ENCODE measurements at regions not wholly inside any gene's neighbourhood (a gene's known extent, or its start where the extent isn't known, plus 50 kb on each side); places are given as distances from the start of the nearest gene placed in this dataset.

DNA sequence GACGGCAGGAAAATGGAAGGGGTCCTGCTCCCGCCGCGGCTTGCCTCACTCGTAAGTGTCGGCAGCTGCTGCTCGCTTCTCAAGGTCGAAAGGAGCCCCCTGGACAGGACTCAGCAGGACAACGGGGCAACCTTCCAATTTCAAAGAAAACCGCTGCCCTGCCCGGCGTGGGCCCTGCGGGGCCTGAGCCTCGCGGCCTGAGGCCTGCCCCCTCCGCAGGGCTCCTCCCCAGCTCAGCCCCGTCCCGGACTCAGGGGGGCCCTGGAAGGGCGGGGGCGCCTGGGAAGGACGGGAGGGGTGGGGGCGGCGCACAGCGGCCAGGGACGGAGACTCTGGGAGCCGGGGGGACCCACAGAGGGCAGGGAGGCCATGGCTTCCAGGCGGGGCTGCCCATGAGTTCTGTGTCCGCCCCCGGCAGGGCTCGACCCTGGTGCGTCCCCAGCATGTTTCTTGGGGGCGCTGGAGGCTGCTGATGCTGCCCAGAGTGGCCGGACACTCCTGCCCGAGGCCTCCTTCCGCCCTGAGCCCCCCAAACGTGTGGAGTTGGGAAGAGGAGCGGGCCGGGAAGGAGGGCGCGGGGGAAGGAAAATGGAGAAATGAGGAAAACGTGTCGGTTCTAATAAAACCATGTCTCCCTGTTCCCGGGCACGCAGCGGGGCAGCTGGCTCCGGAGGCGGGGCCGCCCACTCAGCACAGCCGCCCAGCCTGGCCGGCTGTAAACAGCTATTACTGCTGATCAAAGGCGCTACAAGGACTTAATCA, 114.6 kb downstream of the DLL1 start:
- peak overlapping the region; percentile 22 for H3K4me3 ChIP-seq
- H3K27me3 ChIP-seq, result no peaks in the 10 kb centered on the region
- no peaks in the 10 kb centered on the region for H3K9me3 ChIP-seq
- DNase-seq, result peak; percentile 75
- no peaks in the 10 kb centered on the region for H3K36me3 ChIP-seq

- no peak for DNase-seq
- Histone ChIP-seq H3K27me3 (no peaks in the 10 kb centered on the region), H3K36me3 (no peaks in the 10 kb centered on the region), H3K4me3 (no peak overlapping the region), H3K9me3 (no peaks in the 10 kb centered on the region)
Measured at GRCh38 chr6:170175644-170176135, 115.2 kb downstream of the DLL1 start.

GRCh38 chr6:170174771-170175643, 115.9 kb downstream of the DLL1 start:
- Histone ChIP-seq H3K4me3 (no peak overlapping the region), H3K27me3 (no peaks in the 10 kb centered on the region), H3K9me3 (no peaks in the 10 kb centered on the region), H3K36me3 (no peaks in the 10 kb centered on the region)
- no peak for DNase-seq

GRCh38 chr6:170174124-170174770, 116.6 kb downstream of the DLL1 start:
- H3K9me3 ChIP-seq, result no peaks in the 10 kb centered on the region
- H3K4me3 ChIP-seq, result no peak overlapping the region
- H3K36me3 ChIP-seq, result no peaks in the 10 kb centered on the region
- DNase-seq, result no peak
- H3K27me3 ChIP-seq, result no peaks in the 10 kb centered on the region

- DNase-seq, result no peak
Measured at GRCh38 chr6:170173335-170173881, 117.5 kb downstream of the DLL1 start.

GRCh38 chr6:170172825-170173256, 118.0 kb downstream of the DLL1 start:
- Histone ChIP-seq H3K27me3 (no peaks in the 10 kb centered on the region), H3K9me3 (no peaks in the 10 kb centered on the region), H3K4me3 (no peak overlapping the region), H3K36me3 (no peaks in the 10 kb centered on the region)
- DNase-seq, result no peak

More at GRCh38 chr6:170173335-170173881, 117.5 kb downstream of the DLL1 start:
- Histone ChIP-seq H3K9me3 (no peaks in the 10 kb centered on the region), H3K4me3 (no peak overlapping the region), H3K27me3 (no peaks in the 10 kb centered on the region), H3K36me3 (no peaks in the 10 kb centered on the region)

GRCh38 chr6:170172392-170172791, 118.5 kb downstream of the DLL1 start:
- Histone ChIP-seq H3K36me3 (no peaks in the 10 kb centered on the region), H3K27me3 (no peaks in the 10 kb centered on the region), H3K9me3 (no peaks in the 10 kb centered on the region), H3K4me3 (no peak overlapping the region)
- DNase-seq, result no peak

DNA sequence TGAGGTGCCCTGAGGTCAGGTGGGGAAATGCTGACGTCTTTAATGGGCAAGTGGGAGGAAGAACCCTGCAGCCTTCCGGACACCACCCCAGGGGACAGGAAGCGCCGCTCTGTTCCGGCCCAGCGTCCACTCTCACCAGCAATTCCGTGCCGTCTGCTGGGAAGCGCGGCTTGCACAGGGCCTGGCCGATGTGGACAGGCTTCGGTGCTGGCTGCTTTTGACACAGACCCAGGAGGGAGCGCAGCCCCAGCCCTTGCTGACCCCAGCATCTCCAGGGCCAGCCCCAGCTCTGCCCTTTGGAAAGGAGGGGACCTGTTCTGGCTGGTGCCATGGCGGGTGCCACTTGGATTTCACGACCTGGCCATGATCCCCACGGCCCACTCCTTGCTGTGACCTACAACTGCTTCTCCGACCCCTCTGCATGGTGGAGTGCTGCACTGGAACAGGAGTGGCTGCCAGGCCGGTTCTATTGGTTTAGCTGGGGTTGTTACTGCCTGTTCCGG, 123.2 kb downstream of the DLL1 start:
- Histone ChIP-seq H3K9me3 (no peaks in the 10 kb centered on the region), H3K4me3 (no peak overlapping the region), H3K36me3 (no peaks in the 10 kb centered on the region), H3K27me3 (no peaks in the 10 kb centered on the region)
- DNase-seq, result no peak

DNA sequence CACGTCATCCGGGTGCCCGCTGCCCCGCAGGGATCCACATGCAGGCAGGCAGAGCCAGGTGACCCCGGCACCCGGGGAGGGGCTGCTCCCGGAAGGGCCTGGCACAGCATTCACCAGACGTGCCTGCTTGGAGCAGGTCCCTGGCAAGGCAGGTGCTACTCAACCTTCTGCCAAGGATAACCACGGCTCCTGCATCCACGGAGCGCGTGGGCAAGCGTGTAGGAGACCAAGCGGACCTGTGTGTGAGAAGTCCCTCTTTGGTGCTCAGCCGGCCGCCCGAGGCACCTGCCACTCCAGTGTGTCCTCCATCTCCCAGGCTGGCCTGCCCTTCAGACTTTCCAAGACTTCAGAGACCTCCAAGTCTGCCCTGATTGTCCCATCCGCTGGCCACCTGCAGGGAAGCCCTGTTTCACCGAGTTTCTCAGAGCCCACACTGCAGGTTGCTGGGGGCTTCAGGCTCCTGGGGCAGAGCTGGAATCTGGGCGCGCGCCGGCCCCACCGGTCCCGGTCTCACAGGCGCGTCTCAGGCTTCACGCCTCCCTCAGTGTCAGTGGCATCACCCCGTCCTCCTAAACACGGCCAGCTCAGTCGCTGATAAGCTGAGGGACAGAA, 124.3 kb downstream of the DLL1 start:
- H3K9me3 ChIP-seq, result no peaks in the 10 kb centered on the region
- no peak for DNase-seq

DNA sequence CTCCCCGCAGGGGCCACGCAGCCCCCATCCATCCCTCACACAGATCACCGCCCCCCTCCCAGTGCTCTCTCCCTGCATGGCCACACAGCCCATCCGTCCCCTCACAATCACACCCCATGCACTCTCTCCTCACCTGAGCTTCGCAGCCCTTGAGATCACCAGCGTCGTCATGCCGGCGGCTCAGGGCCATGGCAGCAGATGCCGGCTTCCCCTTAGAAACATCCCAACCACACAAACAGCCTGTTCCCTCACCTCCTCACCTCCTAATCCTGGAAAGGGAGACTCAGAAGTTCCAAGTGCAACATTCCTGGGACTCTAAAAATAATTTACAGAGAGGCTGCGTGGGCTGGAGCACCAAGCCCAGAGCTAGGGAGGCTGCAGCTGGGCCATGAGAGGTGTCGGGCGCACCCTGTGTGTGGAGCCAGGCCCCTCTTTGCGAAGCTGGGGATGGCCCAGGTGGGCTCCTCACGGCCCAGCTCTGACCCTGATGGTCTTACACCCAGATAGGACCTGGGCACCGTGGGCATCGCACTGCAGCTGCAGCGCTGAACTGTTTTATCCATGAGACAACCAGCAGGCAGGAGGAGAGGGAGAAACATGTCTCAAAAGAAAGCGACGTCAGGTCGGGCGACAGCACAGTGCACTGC, 125.3 kb downstream of the DLL1 start:
- H3K9me3 ChIP-seq, result no peaks in the 10 kb centered on the region
- no peak for DNase-seq
- no peak overlapping the region for H3K4me3 ChIP-seq
- H3K27me3 ChIP-seq, result no peaks in the 10 kb centered on the region
- no peaks in the 10 kb centered on the region for H3K36me3 ChIP-seq

More for the DNA sequence above, 124.3 kb downstream of the DLL1 start:
- Histone ChIP-seq H3K27me3 (no peaks in the 10 kb centered on the region), H3K4me3 (no peak overlapping the region), H3K36me3 (no peaks in the 10 kb centered on the region)

DNA sequence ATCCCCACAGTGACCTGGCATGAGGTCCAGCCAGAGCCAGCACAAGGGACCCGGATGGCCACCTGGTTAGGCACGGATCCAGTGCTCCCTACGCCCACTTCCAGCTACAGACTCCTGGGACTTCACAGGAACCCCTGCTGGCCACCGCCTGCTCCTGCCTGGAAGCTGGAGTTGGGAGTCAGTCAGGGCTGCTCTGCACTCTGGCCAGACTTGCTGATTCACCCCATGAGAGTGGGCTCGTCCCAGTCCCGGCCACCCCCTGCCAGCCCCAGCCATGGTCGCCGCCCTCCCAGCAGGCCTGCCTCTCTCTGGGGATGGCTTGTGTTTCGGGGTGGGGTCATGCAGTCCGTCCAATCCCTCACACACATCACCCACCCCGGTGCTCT, 125.8 kb downstream of the DLL1 start:
- H3K4me3 ChIP-seq, result no peak overlapping the region
- H3K9me3 ChIP-seq, result no peaks in the 10 kb centered on the region
- H3K36me3 ChIP-seq, result no peaks in the 10 kb centered on the region
- DNase-seq, result peak; percentile 34
- no peaks in the 10 kb centered on the region for H3K27me3 ChIP-seq

DNA sequence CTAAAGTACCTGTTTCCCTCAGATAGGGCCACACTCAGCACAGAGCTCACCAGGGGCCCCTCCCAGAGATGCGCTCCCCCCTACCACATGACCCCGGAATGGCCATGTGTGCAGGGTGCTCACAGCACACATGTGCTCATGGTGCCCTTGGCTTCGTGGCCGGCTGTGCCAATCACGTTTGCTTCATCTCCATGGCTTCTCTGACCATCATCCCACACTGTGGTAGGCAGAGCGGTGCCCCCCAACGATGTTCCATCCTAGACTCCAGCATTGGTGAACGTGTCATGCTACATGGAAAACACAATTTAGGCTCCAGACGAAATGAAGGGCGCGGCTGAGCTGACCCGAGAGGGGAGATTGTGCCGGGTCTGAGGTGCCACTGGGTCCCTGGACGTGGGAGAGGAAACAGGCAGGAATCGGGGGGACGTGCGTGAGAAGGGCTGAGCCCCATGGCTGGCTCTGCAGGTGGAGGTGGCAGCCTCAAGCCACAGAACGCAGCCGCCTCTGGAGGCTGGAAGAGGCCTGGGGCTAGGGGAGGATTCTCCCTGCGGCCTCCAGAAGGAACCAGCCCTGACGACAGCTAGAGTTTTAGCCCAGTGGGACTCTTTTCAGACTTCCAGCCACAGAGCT, 126.5 kb downstream of the DLL1 start:
- H3K36me3 ChIP-seq, result no peaks in the 10 kb centered on the region
- no peaks in the 10 kb centered on the region for H3K27me3 ChIP-seq
- DNase-seq, result no peak
- no peaks in the 10 kb centered on the region for H3K9me3 ChIP-seq
- no peak overlapping the region for H3K4me3 ChIP-seq

- DNase-seq, result no peak
- Histone ChIP-seq H3K4me3 (no peak overlapping the region), H3K27me3 (no peaks in the 10 kb centered on the region), H3K9me3 (no peaks in the 10 kb centered on the region), H3K36me3 (no peaks in the 10 kb centered on the region)
Measured at GRCh38 chr6:170163405-170164170, 127.3 kb downstream of the DLL1 start.

- no peak overlapping the region for H3K4me3 ChIP-seq
- no peaks in the 10 kb centered on the region for H3K36me3 ChIP-seq
- H3K9me3 ChIP-seq, result no peaks in the 10 kb centered on the region
- no peak for DNase-seq
- no peaks in the 10 kb centered on the region for H3K27me3 ChIP-seq
Measured at GRCh38 chr6:170162775-170163404, 128.0 kb downstream of the DLL1 start.
